ENCODE measurements at regions not wholly inside any gene's neighbourhood (a gene's known extent, or its start where the extent isn't known, plus 50 kb on each side); places are given as distances from the start of the nearest gene placed in this dataset.

GRCh38 chr17:34169496-34169895 is 85.6 kb upstream of the CCL2 start:
- TF ChIP-seq GATA2 (IDR thresholded peaks at IDR 0.05; ENCODE audit: insufficient read depth, insufficient read length, low read depth, low read length) (no peak), CTCF (IDR thresholded peaks at IDR 0.05; ENCODE audit: extremely low read depth in 1 of 2, insufficient read depth in 1 of 2, low read depth in 1 of 2, low read length in 2 of 2) (no peak), EZH2 (IDR thresholded peaks at IDR 0.05; ENCODE audit: borderline replicate concordance, low read depth, low read length, severe bottlenecking) (no peak)

Data from endothelial cell of umbilical vein (primary cell).